ENCODE measurements at regions not wholly inside any gene's neighbourhood (a gene's known extent, or its start where the extent isn't known, plus 50 kb on each side); places are given as distances from the start of the nearest gene placed in this dataset.

GRCh38 chr7:26036092-26036491 is 115.9 kb upstream of the NFE2L3 start:
- TF ChIP-seq CTCF (IDR thresholded peaks at IDR 0.05; ENCODE audit: control insufficient read depth, insufficient read depth, low read depth, low read length, missing control alignments), result no peak
- no peak overlapping the region for H3K4me3 ChIP-seq (ENCODE audit: control insufficient read depth, low read depth, low read length)
- no peak for DNase-seq (ENCODE audit: low read depth)

GRCh38 chr7:26038201-26038990 is 113.6 kb upstream of the NFE2L3 start:
- H3K4me3 ChIP-seq (ENCODE audit: control insufficient read depth, low read depth, low read length), result no peak overlapping the region
- TF ChIP-seq CTCF (IDR thresholded peaks at IDR 0.05; ENCODE audit: control insufficient read depth, insufficient read depth, low read depth, low read length, missing control alignments), result no peak
- no peak for DNase-seq (ENCODE audit: low read depth)

DNA sequence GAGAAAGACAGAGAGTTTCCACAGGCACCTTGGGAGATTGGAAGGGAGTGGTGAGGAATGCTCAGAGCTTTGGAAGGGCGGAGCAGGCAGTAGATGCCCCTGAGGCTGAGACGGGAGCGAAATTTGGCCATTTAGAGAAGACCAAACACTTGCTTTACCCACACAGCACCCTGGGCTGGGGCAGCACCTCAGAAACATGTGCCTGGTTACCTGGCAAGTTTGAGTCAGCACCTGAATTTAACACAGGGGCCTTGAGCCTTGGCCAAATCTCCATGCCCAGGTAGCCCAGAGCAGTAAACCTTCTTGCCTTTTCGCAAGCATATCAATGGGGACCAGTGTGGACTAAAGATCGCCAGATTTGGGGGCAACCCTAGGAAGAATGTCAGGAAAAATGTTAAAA is 111.9 kb upstream of the NFE2L3 start:
- DNase-seq (ENCODE audit: low read depth), result no peak
- no peak for TF ChIP-seq CTCF (IDR thresholded peaks at IDR 0.05; ENCODE audit: control insufficient read depth, insufficient read depth, low read depth, low read length, missing control alignments)
- H3K4me3 ChIP-seq (ENCODE audit: control insufficient read depth, low read depth, low read length), result no peak overlapping the region

- TF ChIP-seq CTCF (IDR thresholded peaks at IDR 0.05; ENCODE audit: control insufficient read depth, insufficient read depth, low read depth, low read length, missing control alignments), result no peak
- H3K4me3 ChIP-seq (ENCODE audit: control insufficient read depth, low read depth, low read length), result no peak overlapping the region
- no peak for DNase-seq (ENCODE audit: low read depth)
These were observed 109.8 kb upstream of the NFE2L3 start for GRCh38 chr7:26042237-26042636.

DNA sequence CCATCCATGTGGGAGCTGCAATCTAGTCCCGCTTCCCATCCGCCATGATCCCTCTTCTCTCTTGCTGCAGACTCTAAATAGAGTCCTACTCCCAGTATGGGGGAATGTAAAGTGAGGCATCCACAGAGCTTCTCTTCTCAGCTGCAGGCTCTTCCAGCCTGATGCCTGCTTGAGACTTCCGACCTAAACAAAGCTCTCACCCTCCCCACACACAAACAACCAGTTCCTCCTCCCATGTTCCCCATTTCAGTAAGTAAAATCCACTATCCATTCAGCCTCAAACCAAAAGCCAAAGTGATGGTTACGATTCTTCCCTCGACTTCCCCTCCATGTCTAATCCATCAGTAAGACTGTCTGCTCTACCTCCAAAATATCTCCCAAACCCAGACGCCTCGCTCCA is 108.2 kb upstream of the NFE2L3 start:
- no peak for TF ChIP-seq CTCF (IDR thresholded peaks at IDR 0.05; ENCODE audit: control insufficient read depth, insufficient read depth, low read depth, low read length, missing control alignments)
- DNase-seq (ENCODE audit: low read depth), result no peak
- H3K4me3 ChIP-seq (ENCODE audit: control insufficient read depth, low read depth, low read length), result no peak overlapping the region

- no peak for DNase-seq (ENCODE audit: low read depth)
- TF ChIP-seq CTCF (IDR thresholded peaks at IDR 0.05; ENCODE audit: control insufficient read depth, insufficient read depth, low read depth, low read length, missing control alignments), result no peak
- no peak overlapping the region for H3K4me3 ChIP-seq (ENCODE audit: control insufficient read depth, low read depth, low read length)
These were observed 107.7 kb upstream of the NFE2L3 start for GRCh38 chr7:26044320-26044719.
